ENCODE measurements at regions not wholly inside any gene's neighbourhood (a gene's known extent, or its start where the extent isn't known, plus 50 kb on each side); places are given as distances from the start of the nearest gene placed in this dataset.

GRCh38 chr3:110293660-110294059 lies 778.0 kb upstream of the NECTIN3 start:
- TF ChIP-seq ZBTB33 (IDR thresholded peaks at IDR 0.05) (no peak), CTCF (IDR thresholded peaks at IDR 0.05; ENCODE audit: low read depth, low read length, missing input control) (no peak), RAD21 (IDR thresholded peaks at IDR 0.05) (no peak), REST (IDR thresholded peaks at IDR 0.05) (no peak), YY1 (IDR thresholded peaks at IDR 0.05) (no peak), MAX (IDR thresholded peaks at IDR 0.05) (no peak), HNF4A (conservative IDR thresholded peaks at IDR 0.05) (no peak), HNF4G (IDR thresholded peaks at IDR 0.05) (no peak), TAF1 (conservative IDR thresholded peaks at IDR 0.05) (no peak), RXRA (IDR thresholded peaks at IDR 0.05) (no peak), GABPA (IDR thresholded peaks at IDR 0.05 in 1 of 2, conservative IDR thresholded peaks at IDR 0.05 in 1 of 2) (no peak), EGR1 (IDR thresholded peaks at IDR 0.05; ENCODE audit: low read depth in 2 of 2) (no peak)
